Stimulated activated CD4-positive, alpha-beta T cell treated with anti-CD3 and anti-CD28 coated beads, Interleukin-12 subunit alpha, Interleukin-12 subunit beta, amount 100 ng/mL, for 24 hours (primary cell): ENCODE measurements at regions not wholly inside any gene's neighbourhood (a gene's known extent, or its start where the extent isn't known, plus 50 kb on each side); places are given as distances from the start of the nearest gene placed in this dataset.

ENCODE experiments used
- DNase-seq, 2 experiments: peaks; one replicate each; pipeline ENCODE4 v3.0.0-alpha.2; 2020; ENCODE audit warnings: low read depth in 2 of 2

DNA sequence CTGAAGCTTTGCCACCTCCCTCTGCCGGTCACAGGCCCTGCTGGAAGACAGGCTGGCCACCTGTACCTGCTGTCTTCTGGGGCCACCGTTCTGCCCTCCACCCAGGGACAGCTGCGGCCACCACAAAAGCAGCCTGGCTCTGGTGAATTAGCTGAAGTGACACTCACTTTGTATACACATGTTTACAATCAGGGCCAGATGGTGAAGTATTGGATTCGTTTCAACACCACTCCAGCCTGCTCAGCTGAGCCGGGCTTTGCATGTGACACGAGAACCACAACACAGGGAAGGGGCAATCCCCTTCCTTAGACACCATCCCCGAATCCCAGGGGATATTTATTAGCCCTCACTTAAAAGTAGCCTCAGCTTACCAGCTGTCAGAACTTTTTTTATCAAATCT lies 191.5 kb upstream of the RPL38 start:
- DNase-seq, result no peak

DNA sequence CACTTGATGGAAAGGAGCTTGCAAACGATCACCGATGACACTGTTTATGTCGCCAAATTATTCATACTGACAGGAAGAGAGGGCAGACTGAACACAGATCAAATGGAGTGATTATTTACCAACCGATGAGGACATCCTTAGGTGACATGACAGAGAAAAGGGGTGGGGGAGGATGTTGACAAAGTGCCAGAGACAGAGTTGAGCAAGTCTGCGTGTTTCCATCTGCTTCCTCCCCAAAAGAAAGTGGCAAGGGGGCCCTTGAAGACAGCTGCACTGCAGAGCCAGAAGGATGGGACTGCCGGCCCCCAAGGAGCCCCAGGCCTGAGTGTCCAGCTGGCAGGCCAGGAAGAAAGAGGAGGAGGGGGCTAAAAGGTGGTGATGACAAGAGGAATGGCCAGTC lies 191.0 kb upstream of the RPL38 start:
- no peak for DNase-seq

DNA sequence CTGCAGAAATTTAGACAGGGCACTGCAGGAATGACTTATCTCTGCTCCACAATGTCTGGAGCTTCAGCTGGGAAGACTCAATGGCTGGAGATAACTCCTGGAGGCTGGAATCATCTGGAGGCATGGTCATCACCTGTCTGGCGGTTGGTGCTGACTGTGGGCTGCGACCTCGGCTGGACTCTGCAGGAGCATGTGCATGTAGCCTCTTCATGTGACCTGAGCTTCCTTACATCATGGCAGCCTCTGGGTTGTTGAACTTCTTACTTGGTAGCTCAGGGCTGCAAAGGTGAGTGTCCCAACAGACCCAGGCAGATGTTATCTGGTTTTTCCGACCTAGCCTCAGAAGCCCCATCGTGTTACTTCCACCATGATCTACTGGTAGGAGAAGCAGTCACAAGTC lies 188.2 kb upstream of the RPL38 start:
- DNase-seq, result no peak

DNA sequence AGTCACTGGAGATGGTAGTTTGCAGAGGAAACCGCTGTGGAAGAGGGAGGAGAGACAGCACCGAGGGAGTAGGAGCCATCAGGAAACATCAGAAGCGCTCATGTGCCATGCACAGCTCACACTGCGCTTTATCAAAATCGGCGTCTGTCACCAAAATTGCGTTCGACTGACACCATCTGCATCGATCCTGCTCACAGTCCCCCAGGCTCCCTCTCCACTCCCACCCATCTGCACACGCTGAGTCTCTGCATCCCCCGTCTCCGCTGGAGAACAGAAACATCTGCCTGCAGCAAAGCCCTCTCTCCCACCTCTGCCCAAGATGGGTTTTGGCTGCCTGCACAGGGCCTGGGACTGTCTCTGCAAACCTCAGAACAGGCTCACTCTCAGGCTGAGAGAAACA lies 187.5 kb upstream of the RPL38 start:
- DNase-seq, result no peak

DNA sequence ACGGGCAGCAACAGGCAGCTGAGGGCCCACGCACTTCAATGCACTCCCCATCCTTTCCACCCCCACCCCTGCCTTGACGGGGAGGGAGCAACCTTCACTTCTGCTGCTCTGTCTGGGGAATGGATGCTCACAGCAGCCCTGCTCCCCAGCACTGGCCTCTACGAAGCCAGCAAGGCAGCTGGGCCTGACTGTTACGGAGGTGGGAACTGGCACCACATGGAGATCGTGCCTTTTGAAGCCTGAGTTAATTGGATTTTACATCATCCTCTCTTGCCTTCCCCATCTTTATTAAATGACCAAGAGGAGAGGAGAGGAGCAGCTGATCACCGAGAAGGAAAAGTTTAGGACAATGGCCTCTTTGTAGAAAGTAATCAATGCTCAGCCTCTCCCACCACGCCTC lies 187.0 kb upstream of the RPL38 start:
- no peak for DNase-seq

DNA sequence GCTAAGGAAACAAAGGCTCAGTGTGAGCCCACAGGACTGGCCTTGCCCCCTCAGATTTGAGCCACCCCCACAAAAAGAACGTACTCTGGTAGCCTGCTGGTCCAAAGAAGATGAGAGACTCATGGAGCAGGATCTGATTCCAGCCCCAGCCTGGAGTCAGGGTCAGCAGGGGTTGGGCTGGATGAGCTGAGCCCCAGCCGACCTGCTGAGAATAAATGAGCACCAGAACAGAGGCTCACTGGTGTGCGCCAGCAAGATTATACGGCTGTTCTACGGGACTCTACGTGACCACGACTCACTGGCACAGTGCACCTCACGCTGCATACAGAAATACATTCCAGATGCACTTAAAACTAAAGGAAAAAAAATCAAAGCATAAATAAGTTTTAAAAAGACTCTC lies 186.0 kb upstream of the RPL38 start:
- DNase-seq, result no peak

DNA sequence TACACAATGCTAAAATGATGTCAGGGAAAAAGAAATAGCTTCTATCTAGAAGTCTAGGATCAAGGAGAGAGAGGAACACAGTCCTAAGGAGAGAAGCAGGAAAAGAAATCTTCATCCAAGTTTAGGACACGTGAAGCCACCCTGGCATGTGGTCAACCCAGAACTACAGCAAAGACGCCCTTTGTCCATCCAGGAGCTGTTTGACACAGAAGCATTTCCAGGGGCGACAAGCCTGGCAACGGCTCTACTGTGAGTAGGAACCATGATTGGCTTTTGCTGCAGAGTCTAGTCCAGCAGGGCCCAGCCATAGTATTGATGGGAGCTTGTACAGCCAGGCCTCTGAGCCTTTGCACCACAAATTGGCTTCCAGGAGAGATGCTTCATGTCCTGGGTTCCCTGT lies 185.4 kb upstream of the RPL38 start:
- no peak for DNase-seq

DNA sequence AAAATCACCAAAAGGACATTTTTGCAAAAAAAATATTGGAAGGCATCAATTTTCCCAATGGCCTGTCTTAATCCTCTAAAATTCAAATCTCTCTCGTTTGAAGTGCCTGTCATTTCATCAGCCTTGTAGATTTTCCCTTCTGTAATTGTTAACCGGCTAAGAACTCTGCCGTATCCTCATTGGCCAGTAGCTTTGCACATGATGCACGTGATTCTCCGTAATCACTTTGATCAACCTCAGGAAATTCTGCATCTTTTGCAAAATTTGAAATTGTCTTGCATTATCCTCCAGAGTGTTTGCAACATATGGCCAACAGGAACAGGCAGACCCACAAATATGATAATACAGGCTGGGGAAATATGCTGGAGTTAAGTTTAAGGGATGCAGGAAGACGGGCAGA lies 184.2 kb upstream of the RPL38 start:
- no peak for DNase-seq

DNA sequence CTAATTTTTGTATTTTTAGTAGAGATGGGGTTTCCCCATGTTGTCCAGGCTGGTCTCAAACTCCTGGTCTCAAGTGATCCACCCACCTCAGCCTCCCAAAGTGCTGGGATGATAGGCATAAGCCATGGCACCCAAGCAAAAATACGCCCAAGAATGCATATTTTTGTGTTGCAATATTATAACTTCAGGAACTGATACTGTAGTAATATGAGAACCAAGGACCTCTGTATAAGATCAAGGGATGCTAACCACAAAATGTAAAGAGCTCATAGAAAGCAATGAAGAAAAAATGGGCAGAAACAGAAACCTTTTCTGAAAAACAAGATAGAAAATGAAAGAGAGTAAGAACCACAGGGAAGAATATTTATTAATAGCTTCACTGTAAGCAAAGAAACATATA lies 183.6 kb upstream of the RPL38 start:
- DNase-seq, result no peak

DNA sequence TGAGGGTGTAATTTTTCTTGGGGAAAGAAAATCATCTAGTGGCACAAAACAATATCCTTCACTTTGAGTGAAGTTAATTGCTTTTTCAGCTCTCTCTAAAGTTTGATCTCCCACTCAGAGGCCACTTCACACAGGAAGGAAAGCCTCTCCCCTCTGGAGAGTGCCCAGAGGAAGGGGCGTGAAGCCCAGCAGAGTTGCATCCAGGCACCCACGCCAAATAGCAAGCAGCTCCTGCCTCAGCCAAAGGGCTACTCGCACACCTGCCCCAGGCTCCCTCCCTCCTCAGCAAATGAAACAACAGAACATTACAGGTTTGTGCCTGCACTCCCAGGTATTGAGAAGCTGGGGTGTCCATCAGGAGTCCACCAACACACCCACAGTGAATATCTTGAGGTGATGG lies 183.0 kb upstream of the RPL38 start:
- no peak for DNase-seq

DNA sequence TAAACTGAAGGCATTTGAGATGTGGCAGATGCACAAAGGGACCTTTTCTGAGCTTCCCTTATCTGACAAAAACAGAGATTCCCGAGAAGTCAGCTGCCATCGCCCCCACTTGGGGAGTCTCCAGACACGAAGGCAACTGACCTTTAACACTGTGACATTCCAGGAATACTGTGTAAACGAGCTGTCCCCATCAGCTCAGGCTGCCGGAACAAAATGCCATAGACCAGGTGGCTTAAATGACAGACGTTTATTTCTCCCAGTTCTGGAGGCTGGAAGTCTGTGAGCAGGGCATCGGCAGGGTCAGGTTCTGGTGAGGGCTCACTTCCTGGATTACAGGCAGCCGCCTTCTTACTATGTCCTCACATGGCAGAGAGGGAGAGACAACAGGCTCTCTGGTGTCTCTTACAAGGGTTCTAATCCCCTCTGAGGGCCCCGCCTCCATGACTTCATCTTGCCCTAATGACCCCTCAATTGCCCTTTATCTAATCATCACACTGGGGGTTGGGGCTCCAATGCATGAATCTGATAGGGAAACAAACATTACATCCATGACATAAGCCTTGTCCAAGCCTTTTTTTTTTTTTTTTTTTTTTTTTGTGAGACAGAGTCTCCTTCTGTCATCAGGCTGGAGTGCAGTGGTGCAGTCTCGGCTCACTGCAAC lies 178.5 kb upstream of the RPL38 start:
- no peak for DNase-seq

DNA sequence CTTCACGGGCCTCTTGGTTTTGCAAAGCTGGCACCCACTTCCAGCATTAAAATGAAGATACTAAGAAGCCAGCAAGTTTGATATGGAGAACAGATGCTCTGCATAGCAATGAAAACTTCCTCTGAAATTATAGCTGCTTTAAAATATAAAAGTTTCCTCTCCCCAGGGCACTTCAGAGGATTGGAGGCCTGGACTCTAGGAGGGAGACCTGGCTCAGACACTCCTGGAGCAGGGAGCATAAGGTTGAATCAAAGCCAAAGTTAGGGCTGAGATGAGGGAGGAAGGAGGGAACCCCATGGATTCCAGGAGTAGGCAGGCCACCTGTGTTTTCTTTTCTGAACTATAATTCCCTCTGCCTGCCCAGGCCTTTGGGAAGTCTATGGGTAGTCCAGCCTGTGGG lies 176.0 kb upstream of the RPL38 start:
- DNase-seq, result no peak

DNA sequence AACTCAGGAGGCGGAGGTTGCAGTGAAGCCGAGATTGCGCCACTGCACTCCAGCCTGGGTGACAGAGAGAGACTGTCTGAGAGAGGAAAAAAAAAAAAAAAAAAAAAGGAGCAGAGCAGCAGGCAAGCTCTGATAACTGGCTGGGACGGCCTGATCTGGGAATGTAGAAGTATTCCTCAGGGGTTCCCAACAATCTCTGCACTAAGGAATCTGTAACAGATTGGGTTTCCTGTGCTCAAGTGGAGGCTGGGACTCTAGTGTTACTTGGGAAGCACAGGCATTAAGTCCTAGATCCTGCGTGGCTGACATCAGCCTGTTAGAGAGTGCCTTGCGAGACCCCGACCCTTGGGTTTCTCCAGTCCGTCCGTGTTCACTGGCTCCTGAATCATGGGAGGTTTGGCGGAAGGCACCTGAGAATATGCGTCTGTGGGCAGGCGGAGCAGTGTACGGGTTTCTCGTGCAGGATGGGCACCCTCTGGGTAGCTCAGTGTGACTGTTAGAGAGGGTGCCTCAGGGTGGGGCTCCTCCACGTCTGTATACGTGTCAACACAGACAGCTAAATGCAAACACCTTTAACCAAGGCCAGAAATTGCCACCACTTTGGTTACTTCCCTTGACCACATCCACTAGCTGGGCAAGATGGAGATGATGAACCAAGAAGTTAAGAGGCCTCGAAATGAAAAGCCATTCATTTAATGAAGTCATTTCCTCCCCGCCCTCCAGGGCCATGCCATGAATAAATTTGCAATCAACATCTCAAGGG lies 174.9 kb upstream of the RPL38 start:
- no peak for DNase-seq

DNA sequence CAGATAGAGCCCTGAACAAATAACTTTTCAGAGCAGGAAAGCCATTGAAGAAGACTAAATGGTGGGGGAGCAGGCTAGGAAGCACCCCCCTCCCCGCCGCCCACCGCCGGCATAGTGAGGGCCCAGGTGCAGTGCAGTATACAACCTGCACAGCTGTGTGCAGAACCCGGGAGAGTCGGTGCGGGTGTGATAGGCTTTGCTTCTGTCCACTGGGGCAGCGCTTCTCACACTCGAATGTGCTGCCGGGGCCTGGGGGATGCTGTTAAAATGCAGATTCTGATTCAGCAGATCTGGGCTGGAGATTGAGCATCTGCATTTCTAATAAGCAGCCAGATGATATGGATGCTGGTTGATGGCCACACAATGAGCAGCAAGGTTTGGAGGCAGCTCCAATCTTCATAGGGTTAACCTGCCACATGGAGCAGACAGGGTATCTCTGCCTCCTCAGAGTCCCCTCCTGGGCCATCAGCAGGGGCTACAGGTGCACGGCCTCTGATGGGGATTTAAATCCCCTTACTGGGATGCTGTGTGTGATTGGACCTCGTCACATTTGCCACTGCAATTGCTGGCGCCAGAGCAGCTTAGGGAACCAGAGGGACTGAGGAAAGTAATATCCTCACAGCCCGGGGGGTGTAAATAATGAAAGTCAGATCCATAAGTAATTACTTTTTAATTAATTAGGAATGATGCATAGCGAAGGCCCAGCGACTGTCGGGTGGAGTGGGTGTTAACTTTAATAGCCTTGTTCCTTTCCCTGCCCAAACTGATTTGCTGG lies 172.0 kb upstream of the RPL38 start:
- no peak for DNase-seq

DNA sequence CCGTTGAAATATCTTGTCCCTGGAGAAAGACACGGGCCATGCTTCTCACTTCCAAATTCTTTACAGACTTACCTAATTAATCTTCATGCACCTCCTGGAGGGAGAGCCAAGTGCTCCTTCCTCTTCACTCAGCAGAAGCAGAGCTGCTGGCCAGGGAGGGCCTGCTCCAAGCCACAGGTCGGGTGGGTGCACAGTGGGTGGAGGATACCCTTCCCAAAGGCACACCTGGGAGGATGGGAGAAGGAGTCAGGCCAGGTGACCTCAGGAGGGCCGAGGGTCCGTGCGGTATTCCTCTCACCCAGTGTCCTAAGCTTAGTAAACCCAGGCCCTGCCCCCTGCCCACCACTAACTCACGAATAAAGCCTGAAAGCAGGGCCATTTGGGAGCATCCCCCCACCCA lies 171.3 kb upstream of the RPL38 start:
- no peak for DNase-seq

DNA sequence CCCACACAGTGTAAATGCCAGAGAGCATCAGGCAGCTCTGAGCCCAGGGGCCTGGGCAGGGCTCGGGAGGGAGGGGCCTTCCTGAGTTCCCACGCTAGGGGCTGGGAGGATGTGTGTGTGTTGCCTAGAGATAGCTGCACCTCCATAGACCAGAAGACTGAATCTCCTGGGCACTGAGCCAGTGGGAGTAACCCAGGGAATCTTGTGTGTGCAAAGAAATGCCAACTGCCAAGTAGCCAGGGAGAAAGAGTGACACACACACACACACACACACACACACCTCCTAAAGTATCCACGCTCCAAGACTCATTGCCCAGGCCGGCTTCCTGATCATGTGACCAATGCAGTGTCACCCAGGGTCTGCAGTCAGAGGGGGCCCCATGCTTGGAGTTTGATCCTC lies 166.2 kb upstream of the RPL38 start:
- no peak for DNase-seq

DNA sequence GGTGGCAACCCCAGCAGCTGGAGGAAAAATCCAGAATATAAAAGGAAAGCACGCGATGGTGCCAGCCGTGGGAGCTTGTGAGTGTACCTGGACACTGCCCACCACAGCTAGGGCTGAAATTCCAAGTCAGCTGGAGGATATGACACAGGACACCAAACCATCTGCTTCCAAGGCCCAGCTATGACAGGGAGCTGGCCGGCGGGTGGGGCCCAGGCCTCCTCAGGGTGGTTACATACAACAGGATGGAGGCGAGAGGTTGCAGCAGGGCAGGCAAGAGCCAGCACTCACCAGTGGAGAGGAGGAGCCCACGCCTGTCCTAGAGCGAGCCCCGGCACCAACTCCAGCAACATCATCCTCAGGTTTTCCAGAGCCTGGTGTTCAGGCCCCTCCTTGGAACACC lies 163.2 kb upstream of the RPL38 start:
- DNase-seq, result no peak

DNA sequence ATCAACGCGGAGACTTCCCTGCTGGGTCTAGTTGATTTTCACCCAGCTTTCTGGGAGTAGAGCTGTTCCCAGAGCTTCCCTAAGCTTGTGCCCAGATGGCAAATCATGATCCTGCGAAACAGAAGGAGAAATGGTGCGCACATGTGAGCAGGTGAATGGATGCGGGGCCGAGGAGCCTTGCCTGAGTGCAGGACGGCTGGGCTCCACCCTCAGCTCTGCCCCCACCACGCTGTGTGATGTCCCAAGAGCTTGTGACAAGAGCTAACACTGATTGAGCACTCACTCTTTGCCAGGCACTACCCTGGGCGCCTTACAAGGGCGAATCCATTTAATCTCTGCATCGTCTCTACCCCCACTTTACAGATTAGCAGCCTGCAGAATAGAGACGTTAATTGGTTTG lies 162.7 kb upstream of the RPL38 start:
- DNase-seq, result no peak

DNA sequence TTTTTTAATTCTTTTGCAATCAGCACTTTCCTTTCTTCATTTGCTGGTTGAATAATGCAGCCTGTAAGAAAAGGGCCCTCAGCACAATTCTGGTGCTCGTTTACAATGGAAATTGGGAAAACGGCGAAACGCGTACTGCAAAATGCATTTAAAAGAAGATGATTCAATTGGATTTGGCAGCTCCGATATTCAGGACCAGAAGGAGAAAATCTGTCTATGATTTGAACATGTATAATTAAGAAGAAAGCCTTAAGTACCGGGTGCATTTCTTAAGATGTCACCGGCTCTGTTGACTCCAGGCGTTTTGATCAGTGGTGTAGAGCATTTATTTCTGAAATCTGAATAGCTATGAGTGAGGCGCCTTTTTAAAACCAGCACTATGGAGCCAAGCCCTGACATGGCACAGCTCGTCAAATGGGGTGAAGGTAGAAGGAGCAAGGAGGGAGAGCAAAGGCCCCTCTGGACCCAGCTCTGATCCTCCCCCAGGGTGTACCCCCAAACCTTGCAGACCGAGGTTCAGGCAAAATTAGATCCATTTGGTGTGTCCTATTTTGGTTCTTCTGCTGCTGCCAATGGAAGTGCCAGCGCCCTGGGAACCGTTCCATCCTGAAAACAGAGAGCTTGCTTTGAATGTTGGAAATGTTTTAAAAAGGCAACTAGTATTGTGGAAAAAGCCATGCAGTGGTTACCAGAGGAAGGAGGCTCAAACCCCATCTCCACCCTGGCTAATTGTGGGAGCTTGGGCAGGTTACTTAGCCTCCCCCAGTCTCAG lies 161.4 kb upstream of the RPL38 start:
- no peak for DNase-seq

DNA sequence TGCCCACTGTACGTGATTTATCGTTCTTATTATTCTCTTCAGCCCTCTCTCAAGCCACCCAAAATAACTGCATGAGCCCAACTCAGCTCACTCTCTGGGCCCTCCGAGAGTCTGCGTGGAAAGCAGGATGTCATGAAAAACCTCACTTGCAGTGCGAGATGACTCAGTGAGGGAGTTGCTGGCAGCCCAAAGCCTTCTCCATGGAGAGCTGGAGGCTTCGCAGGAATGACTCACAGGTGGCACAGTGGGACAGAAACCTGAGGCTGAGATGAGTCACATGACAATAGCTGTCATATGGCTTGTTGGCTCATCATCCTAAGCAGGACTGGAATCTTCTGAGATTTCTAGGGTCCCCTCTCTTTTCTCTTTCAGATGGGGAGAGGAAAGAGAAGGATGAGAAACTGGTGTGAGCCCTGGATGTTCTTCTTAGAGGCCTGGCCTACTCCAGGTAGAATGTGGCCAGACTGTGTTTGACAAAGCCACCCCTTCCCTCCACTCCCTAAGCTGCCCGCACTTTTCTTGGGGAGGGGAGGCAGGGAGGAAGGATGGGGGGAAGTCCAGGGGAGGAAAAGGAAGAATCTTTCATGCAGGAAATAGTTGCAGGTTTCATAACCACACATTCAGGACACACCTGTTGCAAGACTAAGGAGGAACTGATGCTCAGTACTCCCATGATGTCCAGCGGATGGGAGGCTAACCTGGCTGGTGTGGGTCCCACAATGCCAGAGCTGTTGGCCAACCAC lies 160.6 kb upstream of the RPL38 start:
- peak; percentile 16 to 37 for DNase-seq

DNA sequence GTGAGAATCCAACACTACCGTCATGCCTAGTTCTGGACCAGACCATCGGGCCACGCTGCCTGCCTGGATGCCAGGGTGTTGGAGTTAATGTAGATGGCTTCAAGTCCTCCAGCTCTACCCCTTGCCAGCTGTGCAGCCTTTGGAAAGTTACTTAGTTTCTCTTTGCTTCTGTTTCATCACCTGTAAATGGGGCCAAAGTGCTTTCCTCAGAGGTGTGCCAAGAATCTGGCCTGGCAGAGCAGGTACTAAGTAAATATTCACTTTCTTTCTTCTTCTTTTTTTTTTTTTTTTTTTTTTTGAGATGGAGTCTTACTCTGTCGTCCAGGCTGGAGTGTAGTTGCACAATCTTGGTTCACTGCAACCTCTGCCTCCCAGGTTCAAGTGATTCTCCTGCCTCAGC lies 159.5 kb upstream of the RPL38 start:
- DNase-seq, result no peak
